HepG2 (cell line): ENCODE measurements at regions not wholly inside any gene's neighbourhood (a gene's known extent, or its start where the extent isn't known, plus 50 kb on each side); places are given as distances from the start of the nearest gene placed in this dataset.

Source experiments
- ATAC-seq: fragments of 200-7000 bp; cut with Tn5 transposase; 3 replicates; pipeline ENCODE4 v1.9.1; 2020; ENCODE audit warnings: mild to moderate bottlenecking, moderate library complexity
- BruUV-seq: library from RNA; stranded (reverse); fragments of 400-500 nt; replicated peaks from 2 replicates; lab custom pipeline; 2021; lab: Mats Ljungman, UMichigan
- CTCF ChIA-PET: fragments of 300-600 bp; formaldehyde crosslinking; extraction: SDS; loops from one replicate; lab custom pipeline; 2021; ENCODE audit warnings: low total read pairs, inconsistent platforms, low intra/inter-chr PET ratio; lab: Yijun Ruan, JAX
- POLR2A ChIA-PET: fragments of 350-600 bp; sonication (Branson Sonifier 250); formaldehyde crosslinking; loops from one replicate; lab custom pipeline; 2020; ENCODE audit warnings: antibody characterized with exemption, inconsistent platforms; lab: Yijun Ruan, JAX
- DNase-seq: peaks from one replicate; pipeline ENCODE4 v3.0.0-alpha.2; 2015; ENCODE audit warnings: low spot score
- FAIRE-seq: peaks from 3 replicates; lab custom pipeline; 2011; peaks lifted over from hg19 to GRCh38; lab: Jason Lieb, UNC
- H2AFZ ChIP-seq: one replicate; pipeline ENCODE4 v1.6.1; 2011; ENCODE audit warnings: low read length, inconsistent platforms
- H3K27ac ChIP-seq: fragments of 300-600 bp; 3 replicates; pipeline ENCODE4 v1.8.0; 2011; ENCODE audit warnings: mixed run types, mild to moderate bottlenecking, mixed read lengths, low read length, inconsistent platforms; ENCODE audit not compliant: insufficient read depth; ENCODE audit errors: extremely low read length
- H3K27me3 ChIP-seq, 2 experiments: fragments of 200-600 bp in 1 of 2; 2 replicates in 1 of 2; 3 replicates in 1 of 2; pipeline versions ENCODE4 v1.6.0 to v1.8.0; 2011; ENCODE audit warnings: low read length in 2 of 2, mild to moderate bottlenecking in 2 of 2, moderate library complexity in 2 of 2, inconsistent platforms in 1 of 2; ENCODE audit not compliant: insufficient read depth in 2 of 2, control insufficient read depth in 1 of 2
- H3K36me3 ChIP-seq, 2 experiments: fragments of 200-600 bp in 1 of 2; replicated peaks in 1 of 2; 2 replicates in 1 of 2; 3 replicates in 1 of 2; pipeline versions ENCODE4 v1.5.1 to v1.8.0; 2011; ENCODE audit warnings: low read length in 2 of 2, inconsistent platforms in 1 of 2; ENCODE audit not compliant: insufficient read depth in 2 of 2, control insufficient read depth in 1 of 2
- H3K4me1 ChIP-seq: 2 replicates; pipeline ENCODE4 v1.5.1; 2012; ENCODE audit warnings: low read length, inconsistent platforms; ENCODE audit not compliant: insufficient read depth
- H3K4me2 ChIP-seq: 2 replicates; pipeline ENCODE4 v1.6.0; 2011; ENCODE audit warnings: low read depth, low read length, inconsistent platforms
- H3K4me3 ChIP-seq, 3 experiments: fragments of 200-600 bp in 1 of 3; sonication (generic), shearing (Covaris generic) in 1 of 3; replicated peaks in 1 of 3; 2 replicates each; pipeline ENCODE4 v1.5.1; 2011 to 2016; ENCODE audit warnings: low read length in 3 of 3, inconsistent platforms in 2 of 3, low read depth in 2 of 3, mild to moderate bottlenecking in 2 of 3, control low read depth in 1 of 3, mixed read lengths in 1 of 3; ENCODE audit not compliant: insufficient read depth in 1 of 3
- H3K79me2 ChIP-seq: one replicate; pipeline ENCODE4 v1.6.1; 2011; ENCODE audit warnings: low read length, inconsistent platforms; ENCODE audit not compliant: insufficient read depth
- H3K9ac ChIP-seq: 2 replicates; pipeline ENCODE4 v1.6.0; 2011; ENCODE audit warnings: mild to moderate bottlenecking, low read depth, low read length, inconsistent platforms; ENCODE audit not compliant: insufficient read depth
- H3K9me3 ChIP-seq: 2 replicates; pipeline ENCODE4 v1.5.1; 2012; ENCODE audit warnings: mild to moderate bottlenecking, low read length
- H4K20me1 ChIP-seq: 2 replicates; pipeline ENCODE4 v1.6.0; 2011; ENCODE audit warnings: inconsistent platforms, mild to moderate bottlenecking, low read length, moderate library complexity; ENCODE audit not compliant: insufficient read depth
- ATF7-NPFF ChIP-seq: sonication (generic); formaldehyde crosslinking; IDR thresholded peaks from 2 replicates; pipeline ENCODE4 v1.8.1; 2023; ENCODE audit warnings: mild to moderate bottlenecking, low read depth, missing genetic modification reagents, moderate library complexity
- CEBPB ChIP-seq: IDR thresholded peaks from 2 replicates; pipeline ENCODE4 v1.6.1; 2011; ENCODE audit warnings: low read depth, low read length, improper control_type of control experiment, borderline replicate concordance
- ERF ChIP-seq: IDR thresholded peaks from 2 replicates; pipeline ENCODE4 v1.6.1; 2018; ENCODE audit warnings: missing biosample characterization, missing genetic modification reagents
- GPN1 ChIP-seq: sonication (generic); formaldehyde crosslinking; IDR thresholded peaks from 2 replicates; pipeline ENCODE4 v1.5.1; 2020; ENCODE audit warnings: missing genetic modification reagents, borderline replicate concordance
- KLF9 ChIP-seq: IDR thresholded peaks from 2 replicates; pipeline ENCODE4 v1.6.1; 2016; ENCODE audit warnings: low read depth
- ZMYM4 ChIP-seq: sonication (generic); formaldehyde crosslinking; IDR thresholded peaks from 2 replicates; pipeline ENCODE4 v1.8.1; 2023; ENCODE audit warnings: mild to moderate bottlenecking, missing genetic modification reagents
- ZNF207 ChIP-seq: fragments of 450-650 bp; IDR thresholded peaks from 2 replicates; pipeline ENCODE4 v1.6.1; 2016; ENCODE audit warnings: antibody characterized with exemption, borderline replicate concordance
- ZNF678 ChIP-seq: sonication (generic); formaldehyde crosslinking; IDR thresholded peaks from 2 replicates; pipeline ENCODE4 v1.4.0; 2020; ENCODE audit warnings: mild to moderate bottlenecking, missing genetic modification reagents
- ZNF790 ChIP-seq: sonication (generic); formaldehyde crosslinking; IDR thresholded peaks from 2 replicates; pipeline ENCODE4 v1.8.0; 2022; ENCODE audit warnings: missing genetic modification reagents, mild to moderate bottlenecking, borderline replicate concordance
- WGBS: methylation state at CpG from one replicate; pipeline ENCODE4 v1.1.6; 2017; ENCODE audit warnings: low lambda C conversion rate; 5-methylcytosine and 5-hydroxymethylcytosine counted together
- in situ Hi-C: cut with HindIII; loops from 2 replicates; pipeline ENCODE4 v1.10.0; 2017; ENCODE audit warnings: low pct_unique_long_range_greater_than_20kb; ENCODE audit not compliant: extremely low pct_ligation_motif_present
- intact Hi-C: fragments of 100-400 bp; cut with micrococcal nuclease; formaldehyde crosslinking; loops from one replicate; pipeline ENCODE4 v1.10.0; 2022; ENCODE audit not compliant: unreplicated experiment
- TF ChIP-seq, protein P1 (sequence below): sonication (generic); formaldehyde crosslinking; IDR thresholded peaks from 2 replicates; pipeline ENCODE4 v1.4.0; 2020; ENCODE audit warnings: missing genetic modification reagents
- TF ChIP-seq, protein P2 (sequence below): sonication (generic); formaldehyde crosslinking; IDR thresholded peaks from 2 replicates; pipeline ENCODE4 v1.8.0; 2022; ENCODE audit warnings: mild to moderate bottlenecking, missing genetic modification reagents
- TF ChIP-seq, protein P3 (sequence below): IDR thresholded peaks from 2 replicates; pipeline ENCODE4 v1.6.1; 2016; ENCODE audit warnings: mild to moderate bottlenecking, missing biosample characterization, missing genetic modification reagents

GRCh38 chr3:152768478-152768877, 66.5 kb upstream of the P2RY1 start:
- in situ Hi-C loops, result no loop called here
- CTCF ChIA-PET, result no interaction called here

GRCh38 chr3:152769523-152769922, 65.4 kb upstream of the P2RY1 start:
- no peak overlapping the region for H2AFZ ChIP-seq
- no peaks in the 10 kb centered on the region for H4K20me1 ChIP-seq
- H3K9me3 ChIP-seq, result no peaks in the 10 kb centered on the region
- ChIA-PET CTCF (no interaction called here), POLR2A (no interaction called here)
- no peaks in the 10 kb centered on the region for H3K4me1 ChIP-seq
- TF ChIP-seq CEBPB (peak; percentile 10; the same call in 1 of the 2 replicates), ZNF207 (no peak), ERF (CRISPR knock-in tag) (no peak)
- DNase-seq (no peak), FAIRE-seq (no peak), ATAC-seq (no peak)
- H3K79me2 ChIP-seq, result no peaks in the 10 kb centered on the region
- intact Hi-C loops (no loop called here), in situ Hi-C loops (no loop called here)
- no peak overlapping the region for H3K4me2 ChIP-seq
- no peaks in the 10 kb centered on the region for H3K36me3 ChIP-seq
- no TSS peak for BruUV-seq
- no peak overlapping the region for H3K27ac ChIP-seq
- no peak overlapping the region for H3K9ac ChIP-seq
- no peaks in the 10 kb centered on the region for H3K27me3 ChIP-seq
- no peak overlapping the region for H3K4me3 ChIP-seq

More at GRCh38 chr3:152768478-152768877, 66.5 kb upstream of the P2RY1 start:
- H3K4me2 ChIP-seq, result no peak overlapping the region
- no peak overlapping the region for H3K9ac ChIP-seq
- no peaks in the 10 kb centered on the region for H3K79me2 ChIP-seq
- no peak for DNase-seq
- H3K36me3 ChIP-seq, result no peaks in the 10 kb centered on the region
- no peaks in the 10 kb centered on the region for H4K20me1 ChIP-seq
- no peak for FAIRE-seq
- TF ChIP-seq ZNF790 (CRISPR knock-in tag), result no peak
- no peak for TF ChIP-seq ATF7-NPFF
- no peak for TF ChIP-seq GPN1
- TF ChIP-seq, protein P1, sequence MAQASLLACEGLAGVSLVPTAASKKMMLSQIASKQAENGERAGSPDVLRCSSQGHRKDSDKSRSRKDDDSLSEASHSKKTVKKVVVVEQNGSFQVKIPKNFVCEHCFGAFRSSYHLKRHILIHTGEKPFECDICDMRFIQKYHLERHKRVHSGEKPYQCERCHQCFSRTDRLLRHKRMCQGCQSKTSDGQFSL, result no peak
- TF ChIP-seq ZNF678 (CRISPR knock-in tag), result no peak
- TF ChIP-seq ZMYM4, result no peak
- TF ChIP-seq, protein P2, sequence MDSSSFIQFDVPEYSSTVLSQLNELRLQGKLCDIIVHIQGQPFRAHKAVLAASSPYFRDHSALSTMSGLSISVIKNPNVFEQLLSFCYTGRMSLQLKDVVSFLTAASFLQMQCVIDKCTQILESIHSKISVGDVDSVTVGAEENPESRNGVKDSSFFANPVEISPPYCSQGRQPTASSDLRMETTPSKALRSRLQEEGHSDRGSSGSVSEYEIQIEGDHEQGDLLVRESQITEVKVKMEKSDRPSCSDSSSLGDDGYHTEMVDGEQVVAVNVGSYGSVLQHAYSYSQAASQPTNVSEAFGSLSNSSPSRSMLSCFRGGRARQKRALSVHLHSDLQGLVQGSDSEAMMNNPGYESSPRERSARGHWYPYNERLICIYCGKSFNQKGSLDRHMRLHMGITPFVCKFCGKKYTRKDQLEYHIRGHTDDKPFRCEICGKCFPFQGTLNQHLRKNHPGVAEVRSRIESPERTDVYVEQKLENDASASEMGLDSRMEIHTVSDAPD (CRISPR knock-in tag), result no peak
- TF ChIP-seq, protein P3, sequence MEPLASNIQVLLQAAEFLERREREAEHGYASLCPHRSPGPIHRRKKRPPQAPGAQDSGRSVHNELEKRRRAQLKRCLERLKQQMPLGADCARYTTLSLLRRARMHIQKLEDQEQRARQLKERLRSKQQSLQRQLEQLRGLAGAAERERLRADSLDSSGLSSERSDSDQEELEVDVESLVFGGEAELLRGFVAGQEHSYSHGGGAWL, result no peak
- TF ChIP-seq KLF9 (CRISPR knock-in tag), result no peak
- no TSS peak for BruUV-seq
- intact Hi-C loops, result no loop called here
- ATAC-seq, result no peak
- WGBS, result 0% methylated on average over 3 of the region's 3 CpGs
- POLR2A ChIA-PET, result no interaction called here
- H3K27ac ChIP-seq, result no peak overlapping the region
- no peaks in the 10 kb centered on the region for H3K27me3 ChIP-seq
- H3K4me3 ChIP-seq, result no peak overlapping the region
- H3K9me3 ChIP-seq, result peaks cover 4% of the 10 kb centered on the region; the same call in 1 of the 2 replicates
- no peak overlapping the region for H2AFZ ChIP-seq
- no peaks in the 10 kb centered on the region for H3K4me1 ChIP-seq
